ENCODE measurements at regions not wholly inside any gene's neighbourhood (a gene's known extent, or its start where the extent isn't known, plus 50 kb on each side); places are given as distances from the start of the nearest gene placed in this dataset.
A peak's percentile ranks its signal among the peaks of the same experiment; 100 is the strongest.

DNA sequence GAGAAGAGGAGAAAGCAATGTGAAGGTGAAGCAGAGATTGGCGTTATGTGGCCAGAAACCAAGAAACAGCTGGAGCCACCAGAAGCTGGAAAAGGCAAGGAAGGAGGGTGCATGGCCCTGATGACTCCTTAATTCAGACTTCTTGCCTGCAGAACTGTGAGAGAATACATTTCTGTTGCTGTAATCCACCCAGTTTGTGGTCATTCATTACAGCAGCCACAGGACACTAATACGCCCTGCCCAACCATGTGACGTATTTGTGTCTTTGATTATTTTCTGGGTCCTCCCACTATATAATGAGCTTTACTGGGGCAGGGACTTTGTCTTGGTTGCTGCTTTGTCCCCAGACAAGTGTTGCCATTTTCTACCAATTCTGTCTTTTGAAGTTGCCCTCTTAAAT lies 64.5 kb upstream of the MITF start:
- TF ChIP-seq, protein P1, sequence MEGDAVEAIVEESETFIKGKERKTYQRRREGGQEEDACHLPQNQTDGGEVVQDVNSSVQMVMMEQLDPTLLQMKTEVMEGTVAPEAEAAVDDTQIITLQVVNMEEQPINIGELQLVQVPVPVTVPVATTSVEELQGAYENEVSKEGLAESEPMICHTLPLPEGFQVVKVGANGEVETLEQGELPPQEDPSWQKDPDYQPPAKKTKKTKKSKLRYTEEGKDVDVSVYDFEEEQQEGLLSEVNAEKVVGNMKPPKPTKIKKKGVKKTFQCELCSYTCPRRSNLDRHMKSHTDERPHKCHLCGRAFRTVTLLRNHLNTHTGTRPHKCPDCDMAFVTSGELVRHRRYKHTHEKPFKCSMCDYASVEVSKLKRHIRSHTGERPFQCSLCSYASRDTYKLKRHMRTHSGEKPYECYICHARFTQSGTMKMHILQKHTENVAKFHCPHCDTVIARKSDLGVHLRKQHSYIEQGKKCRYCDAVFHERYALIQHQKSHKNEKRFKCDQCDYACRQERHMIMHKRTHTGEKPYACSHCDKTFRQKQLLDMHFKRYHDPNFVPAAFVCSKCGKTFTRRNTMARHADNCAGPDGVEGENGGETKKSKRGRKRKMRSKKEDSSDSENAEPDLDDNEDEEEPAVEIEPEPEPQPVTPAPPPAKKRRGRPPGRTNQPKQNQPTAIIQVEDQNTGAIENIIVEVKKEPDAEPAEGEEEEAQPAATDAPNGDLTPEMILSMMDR (IDR thresholded peaks at IDR 0.05): no peak
- Histone ChIP-seq H3K27ac (no peak overlapping the region), H3K4me3 (no peak overlapping the region)
- no peak for DNase-seq (ENCODE audit: low spot score)

DNA sequence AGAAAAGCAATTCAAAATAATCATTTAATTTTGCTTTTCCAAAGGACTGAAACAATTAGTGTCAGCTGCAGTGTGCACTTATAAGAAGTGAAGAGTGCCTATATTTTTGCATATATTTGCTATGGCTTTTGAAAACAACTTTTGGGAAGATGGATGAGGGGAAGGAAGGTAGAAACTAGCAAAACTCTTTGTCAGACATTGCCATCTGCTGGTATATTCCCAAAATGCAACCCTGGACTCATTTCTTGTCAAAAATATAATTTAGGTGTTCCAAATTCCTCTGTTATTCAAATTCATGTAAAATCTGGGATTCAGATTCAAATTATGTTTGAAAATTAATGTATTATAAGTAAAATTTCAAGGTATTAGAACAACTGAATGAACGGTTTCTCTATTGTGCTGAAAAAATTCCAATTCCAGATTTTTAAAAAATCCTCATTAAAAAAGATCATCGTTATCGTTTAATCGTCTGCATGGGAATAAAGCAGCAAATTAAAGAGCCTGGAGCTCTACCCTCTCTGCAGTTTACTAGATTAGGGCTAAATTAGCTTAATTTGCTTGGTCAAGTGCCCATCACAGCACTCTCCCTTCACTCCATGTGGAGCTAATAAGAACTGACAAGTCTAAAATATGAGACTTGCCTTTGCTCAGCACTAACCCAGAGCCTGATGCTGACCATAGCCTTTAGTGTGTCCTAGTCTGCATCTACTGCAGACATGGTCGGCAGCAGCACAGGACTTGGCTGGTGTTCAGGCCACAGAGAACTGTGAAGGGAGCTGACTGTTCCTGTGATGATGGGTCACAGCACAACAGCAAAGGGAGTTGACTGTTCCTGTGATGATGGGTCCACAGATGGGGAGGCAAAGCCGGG lies 67.9 kb upstream of the MITF start:
- no peak overlapping the region for H3K27ac ChIP-seq
- TF ChIP-seq, protein P1 (IDR thresholded peaks at IDR 0.05): peak; percentile 57
- H3K4me3 ChIP-seq: no peak overlapping the region
- DNase-seq (ENCODE audit: low spot score): no peak

DNA sequence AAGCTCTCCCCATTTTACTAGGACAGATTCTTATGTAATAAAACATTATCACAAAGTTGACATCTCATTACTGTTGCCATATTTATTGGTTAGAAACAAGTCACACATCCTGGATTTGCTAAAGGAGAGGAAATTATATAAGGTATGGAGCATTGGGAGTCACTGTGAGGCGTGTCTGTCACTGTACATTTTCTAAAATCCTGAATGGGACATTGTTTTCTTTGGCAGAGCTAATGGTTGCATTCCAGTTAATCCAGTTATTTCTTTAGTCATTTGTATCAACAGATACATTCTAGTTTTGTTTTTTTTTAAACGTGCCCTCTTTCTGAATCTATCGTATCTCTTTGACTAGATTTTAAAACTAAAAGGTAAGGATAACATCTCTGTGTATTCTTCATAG lies 70.2 kb upstream of the MITF start:
- H3K27ac ChIP-seq: no peak overlapping the region
- no peak overlapping the region for H3K4me3 ChIP-seq
- no peak for DNase-seq (ENCODE audit: low spot score)
- TF ChIP-seq, protein P1 (IDR thresholded peaks at IDR 0.05): no peak

DNA sequence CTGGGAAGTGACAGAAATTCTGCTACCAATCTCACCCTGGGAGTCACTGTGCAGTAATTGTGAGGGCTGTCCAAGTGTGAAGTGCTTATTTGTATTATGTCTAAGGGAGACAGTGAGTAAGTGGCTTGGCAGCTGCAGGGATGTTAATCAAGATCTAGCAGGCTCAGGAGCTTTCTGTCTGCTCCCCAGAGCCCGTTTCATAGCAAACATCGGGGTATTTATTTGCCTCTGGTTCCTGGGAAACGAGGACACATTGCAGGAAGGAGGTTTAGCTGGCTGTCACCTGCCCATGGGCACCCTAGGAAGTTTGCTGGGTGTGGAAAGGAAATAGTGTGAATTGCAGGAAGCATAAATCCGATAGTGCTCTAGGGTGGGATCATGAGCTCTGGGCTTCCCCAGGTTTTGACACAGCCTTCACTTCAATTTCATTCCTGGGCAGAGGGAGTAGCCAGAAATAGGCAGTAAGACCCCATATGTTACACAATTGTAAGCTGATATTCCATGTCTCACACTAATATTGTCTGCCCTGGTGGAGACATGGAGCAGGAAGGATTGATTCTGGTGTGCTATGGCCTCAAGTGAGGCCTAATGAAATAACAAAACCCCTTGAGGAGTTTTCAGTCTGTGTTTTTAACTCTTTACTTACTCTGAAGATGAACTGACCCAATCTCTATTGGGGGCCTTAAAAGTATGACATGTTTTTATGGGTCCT lies 74.1 kb upstream of the MITF start:
- Histone ChIP-seq H3K27ac (peak overlapping the region in 1 of 2 donors; percentile 9), H3K4me3 (no peak overlapping the region)
- no peak for DNase-seq (ENCODE audit: low spot score)
- TF ChIP-seq, protein P1 (IDR thresholded peaks at IDR 0.05): no peak

DNA sequence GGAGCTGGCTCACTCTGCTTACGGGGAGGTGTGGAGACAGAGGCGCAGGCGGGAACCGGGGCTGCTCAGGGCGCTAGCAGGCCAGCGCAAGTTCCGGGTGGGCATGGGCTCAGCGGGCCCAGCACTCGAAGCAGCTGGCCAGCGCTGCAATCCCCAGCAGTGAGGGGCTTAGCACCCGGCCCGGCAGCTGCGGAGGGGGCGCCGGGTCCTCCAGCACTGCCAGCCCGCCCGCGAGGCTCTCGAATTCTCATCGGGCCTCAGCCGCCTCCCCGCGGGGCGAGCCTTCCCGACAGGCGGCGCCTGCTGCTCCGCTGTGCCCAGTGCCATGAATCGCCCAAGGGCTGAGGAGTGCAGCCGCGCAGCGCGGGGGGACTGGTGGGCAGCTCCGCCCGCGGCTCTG lies 78.6 kb upstream of the MITF start:
- DNase-seq (ENCODE audit: low spot score): no peak
- H3K4me3 ChIP-seq: no peak overlapping the region
- TF ChIP-seq, protein P1 (IDR thresholded peaks at IDR 0.05): no peak
- no peak overlapping the region for H3K27ac ChIP-seq

DNA sequence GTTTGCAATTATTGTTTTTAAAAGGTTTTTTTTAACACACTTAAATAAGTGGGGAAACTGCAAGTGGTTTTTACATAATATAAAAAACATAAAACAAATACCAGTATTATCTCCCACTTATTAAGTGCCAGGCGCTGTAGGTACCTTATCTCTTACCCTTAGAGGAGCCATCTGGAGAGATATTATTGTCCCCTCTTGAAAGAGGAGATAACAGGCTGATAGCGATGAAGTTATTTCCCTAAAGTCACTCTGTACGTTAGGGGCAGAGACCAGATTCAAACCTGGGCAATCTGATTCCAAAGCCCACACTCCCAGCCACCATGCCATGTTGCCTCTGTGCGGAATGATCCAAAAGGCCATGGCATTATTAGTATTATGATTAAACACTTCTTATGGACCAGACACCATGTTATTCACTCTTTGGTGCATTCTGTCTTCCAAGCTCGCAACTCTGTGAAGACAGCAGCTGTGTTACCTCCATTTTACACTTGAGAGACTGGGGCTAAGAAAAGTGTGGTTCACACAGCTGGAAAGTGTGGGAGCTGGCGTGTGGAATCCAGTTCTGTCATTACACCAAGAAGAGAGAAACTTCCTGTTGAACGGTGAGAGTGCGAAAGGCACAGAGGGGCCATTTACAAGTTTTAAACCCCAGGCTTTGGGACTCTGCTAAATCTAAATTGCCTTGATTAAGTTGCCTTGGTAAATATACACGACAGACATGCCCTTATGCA lies 79.9 kb upstream of the MITF start:
- TF ChIP-seq, protein P1 (IDR thresholded peaks at IDR 0.05): no peak
- no peak overlapping the region for H3K27ac ChIP-seq
- DNase-seq (ENCODE audit: low spot score): no peak
- H3K4me3 ChIP-seq: no peak overlapping the region
